ENCODE measurements at regions not wholly inside any gene's neighbourhood (a gene's known extent, or its start where the extent isn't known, plus 50 kb on each side); places are given as distances from the start of the nearest gene placed in this dataset.
"Not testable (repeated sequence)": the region's sequence is repeated elsewhere in the genome, so short reads cannot be mapped to it uniquely, and the experiment has no call there.

DNA sequence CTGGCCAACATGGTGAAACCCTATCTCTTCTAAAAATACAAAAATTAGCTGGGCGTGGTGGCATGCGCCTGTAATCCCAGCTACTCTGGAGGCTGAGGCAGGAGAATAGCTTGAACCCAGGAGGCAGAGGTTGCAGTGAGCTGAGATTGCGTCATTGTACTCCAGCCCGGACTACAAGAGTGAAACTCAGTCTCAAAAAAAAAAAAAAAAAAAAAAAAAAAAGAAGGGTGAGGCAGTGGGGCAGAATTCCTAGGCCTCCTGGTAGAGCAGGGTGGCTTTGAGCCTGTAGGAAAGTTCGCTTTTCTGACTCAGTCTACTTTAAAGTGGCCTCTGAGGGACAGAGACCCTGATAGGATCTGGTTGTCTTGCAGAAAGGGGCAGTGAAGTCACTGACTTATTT is 60.8 kb upstream of the GTF3A start:
- TF ChIP-seq, protein P1, sequence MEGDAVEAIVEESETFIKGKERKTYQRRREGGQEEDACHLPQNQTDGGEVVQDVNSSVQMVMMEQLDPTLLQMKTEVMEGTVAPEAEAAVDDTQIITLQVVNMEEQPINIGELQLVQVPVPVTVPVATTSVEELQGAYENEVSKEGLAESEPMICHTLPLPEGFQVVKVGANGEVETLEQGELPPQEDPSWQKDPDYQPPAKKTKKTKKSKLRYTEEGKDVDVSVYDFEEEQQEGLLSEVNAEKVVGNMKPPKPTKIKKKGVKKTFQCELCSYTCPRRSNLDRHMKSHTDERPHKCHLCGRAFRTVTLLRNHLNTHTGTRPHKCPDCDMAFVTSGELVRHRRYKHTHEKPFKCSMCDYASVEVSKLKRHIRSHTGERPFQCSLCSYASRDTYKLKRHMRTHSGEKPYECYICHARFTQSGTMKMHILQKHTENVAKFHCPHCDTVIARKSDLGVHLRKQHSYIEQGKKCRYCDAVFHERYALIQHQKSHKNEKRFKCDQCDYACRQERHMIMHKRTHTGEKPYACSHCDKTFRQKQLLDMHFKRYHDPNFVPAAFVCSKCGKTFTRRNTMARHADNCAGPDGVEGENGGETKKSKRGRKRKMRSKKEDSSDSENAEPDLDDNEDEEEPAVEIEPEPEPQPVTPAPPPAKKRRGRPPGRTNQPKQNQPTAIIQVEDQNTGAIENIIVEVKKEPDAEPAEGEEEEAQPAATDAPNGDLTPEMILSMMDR (conservative IDR thresholded peaks at IDR 0.05): not testable (repeated sequence)
- TF ChIP-seq EZH2 (IDR thresholded peaks at IDR 0.05; ENCODE audit: low read depth): not testable (repeated sequence)
